ENCODE measurements at regions not wholly inside any gene's neighbourhood (a gene's known extent, or its start where the extent isn't known, plus 50 kb on each side); places are given as distances from the start of the nearest gene placed in this dataset.
A peak's percentile ranks its signal among the peaks of the same experiment; 100 is the strongest.

- ChIA-PET POLR2A (no interaction called here), CTCF (no interaction called here)
- peak overlapping the region; percentile 14 for H3K4me2 ChIP-seq
- H3K9ac ChIP-seq, result no peak overlapping the region
- no peak overlapping the region for H3K27ac ChIP-seq (ENCODE audit: low read depth in 2 of 2, low read length in 1 of 2)
- H3K9me2 ChIP-seq, result no peaks in the 10 kb centered on the region
- no peaks in the 10 kb centered on the region; the same call in 1 of the 2 replicates for H4K20me1 ChIP-seq (ENCODE audit: insufficient read depth)
- H3K36me3 ChIP-seq (replicated peaks in 1 of 2; ENCODE audit: control insufficient read depth in 1 of 2, insufficient read depth in 2 of 2, low read length in 1 of 2), result no peaks in the 10 kb centered on the region
- H3K9me3 ChIP-seq, result no peaks in the 10 kb centered on the region
- peaks cover 19 to 30% of the 10 kb centered on the region in 2 experiments; a peak in 3 of 4 replicates for H3K4me1 ChIP-seq (ENCODE audit: control insufficient read depth in 1 of 2, insufficient read depth in 2 of 2, low read depth in 1 of 2, low read length in 1 of 2)
- no peak overlapping the region for H2AFZ ChIP-seq (ENCODE audit: low read depth)
- WGBS (ENCODE audit: low lambda C conversion rate), result 100% methylated on average over 4 of the region's 5 CpGs
- peaks cover 4% of the 10 kb centered on the region for H3F3A ChIP-seq (replicated peaks; ENCODE audit: insufficient read depth)
- H3K4me3 ChIP-seq (ENCODE audit: low read depth in 2 of 2, low read length in 1 of 2), result no peak overlapping the region
- no peaks in the 10 kb centered on the region for H3K79me2 ChIP-seq (ENCODE audit: insufficient read depth)
- no peak for TF ChIP-seq RCOR1 (IDR thresholded peaks at IDR 0.05; ENCODE audit: low read length)
- no peak for TF ChIP-seq TEAD4 (IDR thresholded peaks at IDR 0.05; ENCODE audit: borderline replicate concordance, insufficient read depth)
- no peak for TF ChIP-seq FOXJ3 (CRISPR knock-in tag; IDR thresholded peaks at IDR 0.05)
- no peak for TF ChIP-seq RAD21 (IDR thresholded peaks at IDR 0.05; ENCODE audit: low read length)
- TF ChIP-seq SIN3A (IDR thresholded peaks at IDR 0.05; ENCODE audit: borderline replicate concordance, low read depth, low read length), result no peak
- TF ChIP-seq REST (IDR thresholded peaks at IDR 0.05; ENCODE audit: low read depth, low read length), result no peak
- no peak for TF ChIP-seq ZBTB33 (IDR thresholded peaks at IDR 0.05; ENCODE audit: borderline replicate concordance, low read depth)
- no peak for TF ChIP-seq GABPA (IDR thresholded peaks at IDR 0.05; ENCODE audit: low read depth)
- no peak for TF ChIP-seq NRF1 (IDR thresholded peaks at IDR 0.05; ENCODE audit: low read depth, low read length)
- no peak; the same call in 1 of the 2 replicates for TF ChIP-seq TCF12 (IDR thresholded peaks at IDR 0.05)
- TF ChIP-seq NFIC (IDR thresholded peaks at IDR 0.05; ENCODE audit: borderline replicate concordance), result no peak
- no peak for TF ChIP-seq TAF1 (IDR thresholded peaks at IDR 0.05; ENCODE audit: borderline replicate concordance, low read depth, low read length)
- no peak for TF ChIP-seq EP300 (IDR thresholded peaks at IDR 0.05; ENCODE audit: borderline replicate concordance in 1 of 2, low read depth in 1 of 2, low read length in 1 of 2)
- no peak for DNase-seq
- no peaks in the 10 kb centered on the region for H3K27me3 ChIP-seq (ENCODE audit: insufficient read depth)
Measured at GRCh38 chr2:111703759-111704158, 180.2 kb downstream of the ANAPC1 start.

- no peaks in the 10 kb centered on the region; the same call in 1 of the 2 replicates for H4K20me1 ChIP-seq (ENCODE audit: insufficient read depth)
- H3K4me3 ChIP-seq (ENCODE audit: low read depth in 2 of 2, low read length in 1 of 2), result no peak overlapping the region
- peaks cover 17 to 29% of the 10 kb centered on the region in 2 experiments; a peak in 3 of 4 replicates for H3K4me1 ChIP-seq (ENCODE audit: control insufficient read depth in 1 of 2, insufficient read depth in 2 of 2, low read depth in 1 of 2, low read length in 1 of 2)
- 28% methylated on average over 5 of the region's 6 CpGs for WGBS (ENCODE audit: low lambda C conversion rate)
- no peaks in the 10 kb centered on the region for H3K36me3 ChIP-seq (replicated peaks in 1 of 2; ENCODE audit: control insufficient read depth in 1 of 2, insufficient read depth in 2 of 2, low read length in 1 of 2)
- H2AFZ ChIP-seq (ENCODE audit: low read depth), result no peak overlapping the region
- H3K79me2 ChIP-seq (ENCODE audit: insufficient read depth), result no peaks in the 10 kb centered on the region
- ChIA-PET POLR2A (no interaction called here), CTCF (no interaction called here)
- no peak overlapping the region for H3K27ac ChIP-seq (ENCODE audit: low read depth in 2 of 2, low read length in 1 of 2)
- no peaks in the 10 kb centered on the region for H3K9me3 ChIP-seq
- no peaks in the 10 kb centered on the region for H3K9me2 ChIP-seq
- no peak overlapping the region for H3K9ac ChIP-seq
- peaks cover 3% of the 10 kb centered on the region for H3F3A ChIP-seq (replicated peaks; ENCODE audit: insufficient read depth)
- H3K4me2 ChIP-seq, result peak overlapping the region; percentile 14
- no peaks in the 10 kb centered on the region for H3K27me3 ChIP-seq (ENCODE audit: insufficient read depth)
- DNase-seq, result no peak
- peak in 1 of 2 experiments; percentile 62; a peak in 1 of 4 replicates for TF ChIP-seq EP300 (IDR thresholded peaks at IDR 0.05; ENCODE audit: borderline replicate concordance in 1 of 2, low read depth in 1 of 2, low read length in 1 of 2)
- no peak for TF ChIP-seq CHD2 (IDR thresholded peaks at IDR 0.05; ENCODE audit: low read length, partially characterized antibody)
- peak; percentile 36; the same call in 1 of the 2 replicates for TF ChIP-seq POLR2AphosphoS5 (IDR thresholded peaks at IDR 0.05; ENCODE audit: low read depth, low read length)
- TF ChIP-seq FOSL2 (IDR thresholded peaks at IDR 0.05; ENCODE audit: borderline replicate concordance, low read depth), result peak; percentile 90
- TF ChIP-seq TEAD4 (IDR thresholded peaks at IDR 0.05; ENCODE audit: borderline replicate concordance, insufficient read depth), result no peak
- TF ChIP-seq NFIC (IDR thresholded peaks at IDR 0.05; ENCODE audit: borderline replicate concordance), result 0 out of 2 replicates have a peak, but pooled peaks have one; percentile 27
- no peak for TF ChIP-seq SMC3 (IDR thresholded peaks at IDR 0.05; ENCODE audit: low read depth, low read length)
- no peak for TF ChIP-seq SIN3A (IDR thresholded peaks at IDR 0.05; ENCODE audit: borderline replicate concordance, low read depth, low read length)
- TF ChIP-seq TCF12 (IDR thresholded peaks at IDR 0.05), result peak; percentile 72
- no peak for TF ChIP-seq FOXJ3 (CRISPR knock-in tag; IDR thresholded peaks at IDR 0.05)
- no peak for TF ChIP-seq GATA2 (CRISPR knock-in tag; IDR thresholded peaks at IDR 0.05)
- peak; percentile 48; the same call in 1 of the 2 replicates for TF ChIP-seq PBX3 (IDR thresholded peaks at IDR 0.05)
- no peak for TF ChIP-seq FOXM1 (IDR thresholded peaks at IDR 0.05; ENCODE audit: low read depth)
- TF ChIP-seq USF1 (IDR thresholded peaks at IDR 0.05; ENCODE audit: borderline replicate concordance, low read depth), result no peak
Measured at GRCh38 chr2:111704246-111704645, 179.7 kb downstream of the ANAPC1 start.
